ENCODE measurements at regions not wholly inside any gene's neighbourhood (a gene's known extent, or its start where the extent isn't known, plus 50 kb on each side); places are given as distances from the start of the nearest gene placed in this dataset.

DNA sequence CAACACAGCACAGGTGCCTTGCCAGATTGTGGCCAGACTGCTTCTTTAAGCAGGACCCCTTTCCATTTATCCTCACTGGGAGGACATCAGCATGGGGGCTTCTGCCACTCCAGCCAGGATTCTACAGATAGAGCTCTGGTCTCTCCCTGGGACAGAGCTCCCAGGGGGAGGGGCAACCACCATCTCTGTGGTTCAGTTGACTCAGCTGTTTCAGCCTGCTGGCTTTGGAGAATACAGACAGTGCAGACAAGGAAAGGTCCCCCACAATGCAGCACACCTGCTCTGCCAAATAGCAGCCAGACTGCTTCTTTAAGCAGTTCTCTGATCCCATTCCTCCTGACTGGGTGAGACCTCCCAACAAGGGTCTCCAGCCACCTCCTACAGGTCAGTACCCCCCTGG lies 132.8 kb downstream of the OR2K2 start:
- Histone ChIP-seq H3K4me1 (ENCODE audit: control insufficient read depth in 4 of 4, insufficient read depth in 4 of 4, low read length in 3 of 4) (no peaks in the 10 kb centered on the region), H3K27me3 (ENCODE audit: control insufficient read depth in 4 of 4, insufficient read depth in 4 of 4, low read length in 3 of 4) (peaks cover 0 to 6% (median 0%) of the 10 kb centered on the region in 4 donors), H3K36me3 (ENCODE audit: control insufficient read depth in 4 of 4, insufficient read depth in 3 of 4, low read depth in 1 of 4, low read length in 3 of 4) (no peaks in the 10 kb centered on the region), H3K27ac (ENCODE audit: low read depth in 1 of 2, low read length in 2 of 2) (no peak overlapping the region), H3K4me3 (ENCODE audit: low read depth in 1 of 3, low read length in 3 of 3) (no peak overlapping the region), H3K9ac (ENCODE audit: low read depth in 1 of 2, low read length in 2 of 2) (no peak overlapping the region), H3K9me3 (ENCODE audit: control insufficient read depth in 4 of 4, low read length in 3 of 4) (peaks cover 0 to 2% (median under 1%) of the 10 kb centered on the region in 4 donors)
- no peak for TF ChIP-seq TAF1 (conservative IDR thresholded peaks at IDR 0.05)
- TF ChIP-seq EGR1 (IDR thresholded peaks at IDR 0.05; ENCODE audit: low read depth in 2 of 2): no peak
- TF ChIP-seq SP1 (IDR thresholded peaks at IDR 0.05): no peak
- TF ChIP-seq HNF4G (IDR thresholded peaks at IDR 0.05): no peak
- no peak for TF ChIP-seq RXRA (IDR thresholded peaks at IDR 0.05)
- no peak for TF ChIP-seq FOXA1 (IDR thresholded peaks at IDR 0.05)
- TF ChIP-seq NR2F2 (IDR thresholded peaks at IDR 0.05): no peak
- TF ChIP-seq, protein P1, sequence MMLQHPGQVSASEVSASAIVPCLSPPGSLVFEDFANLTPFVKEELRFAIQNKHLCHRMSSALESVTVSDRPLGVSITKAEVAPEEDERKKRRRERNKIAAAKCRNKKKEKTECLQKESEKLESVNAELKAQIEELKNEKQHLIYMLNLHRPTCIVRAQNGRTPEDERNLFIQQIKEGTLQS (IDR thresholded peaks at IDR 0.05): no peak
- TF ChIP-seq HNF4A (conservative IDR thresholded peaks at IDR 0.05): no peak
- TF ChIP-seq JUND (IDR thresholded peaks at IDR 0.05): no peak
- no peak for TF ChIP-seq RAD21 (IDR thresholded peaks at IDR 0.05)
- TF ChIP-seq, protein P2, sequence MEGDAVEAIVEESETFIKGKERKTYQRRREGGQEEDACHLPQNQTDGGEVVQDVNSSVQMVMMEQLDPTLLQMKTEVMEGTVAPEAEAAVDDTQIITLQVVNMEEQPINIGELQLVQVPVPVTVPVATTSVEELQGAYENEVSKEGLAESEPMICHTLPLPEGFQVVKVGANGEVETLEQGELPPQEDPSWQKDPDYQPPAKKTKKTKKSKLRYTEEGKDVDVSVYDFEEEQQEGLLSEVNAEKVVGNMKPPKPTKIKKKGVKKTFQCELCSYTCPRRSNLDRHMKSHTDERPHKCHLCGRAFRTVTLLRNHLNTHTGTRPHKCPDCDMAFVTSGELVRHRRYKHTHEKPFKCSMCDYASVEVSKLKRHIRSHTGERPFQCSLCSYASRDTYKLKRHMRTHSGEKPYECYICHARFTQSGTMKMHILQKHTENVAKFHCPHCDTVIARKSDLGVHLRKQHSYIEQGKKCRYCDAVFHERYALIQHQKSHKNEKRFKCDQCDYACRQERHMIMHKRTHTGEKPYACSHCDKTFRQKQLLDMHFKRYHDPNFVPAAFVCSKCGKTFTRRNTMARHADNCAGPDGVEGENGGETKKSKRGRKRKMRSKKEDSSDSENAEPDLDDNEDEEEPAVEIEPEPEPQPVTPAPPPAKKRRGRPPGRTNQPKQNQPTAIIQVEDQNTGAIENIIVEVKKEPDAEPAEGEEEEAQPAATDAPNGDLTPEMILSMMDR (IDR thresholded peaks at IDR 0.05; ENCODE audit: low read depth, low read length, missing input control): no peak
- no peak for TF ChIP-seq GABPA (IDR thresholded peaks at IDR 0.05 in 1 of 2, conservative IDR thresholded peaks at IDR 0.05 in 1 of 2)
- TF ChIP-seq, protein P3, sequence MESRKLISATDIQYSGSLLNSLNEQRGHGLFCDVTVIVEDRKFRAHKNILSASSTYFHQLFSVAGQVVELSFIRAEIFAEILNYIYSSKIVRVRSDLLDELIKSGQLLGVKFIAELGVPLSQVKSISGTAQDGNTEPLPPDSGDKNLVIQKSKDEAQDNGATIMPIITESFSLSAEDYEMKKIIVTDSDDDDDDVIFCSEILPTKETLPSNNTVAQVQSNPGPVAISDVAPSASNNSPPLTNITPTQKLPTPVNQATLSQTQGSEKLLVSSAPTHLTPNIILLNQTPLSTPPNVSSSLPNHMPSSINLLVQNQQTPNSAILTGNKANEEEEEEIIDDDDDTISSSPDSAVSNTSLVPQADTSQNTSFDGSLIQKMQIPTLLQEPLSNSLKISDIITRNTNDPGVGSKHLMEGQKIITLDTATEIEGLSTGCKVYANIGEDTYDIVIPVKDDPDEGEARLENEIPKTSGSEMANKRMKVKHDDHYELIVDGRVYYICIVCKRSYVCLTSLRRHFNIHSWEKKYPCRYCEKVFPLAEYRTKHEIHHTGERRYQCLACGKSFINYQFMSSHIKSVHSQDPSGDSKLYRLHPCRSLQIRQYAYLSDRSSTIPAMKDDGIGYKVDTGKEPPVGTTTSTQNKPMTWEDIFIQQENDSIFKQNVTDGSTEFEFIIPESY (IDR thresholded peaks at IDR 0.05): no peak
- TF ChIP-seq, protein P4, sequence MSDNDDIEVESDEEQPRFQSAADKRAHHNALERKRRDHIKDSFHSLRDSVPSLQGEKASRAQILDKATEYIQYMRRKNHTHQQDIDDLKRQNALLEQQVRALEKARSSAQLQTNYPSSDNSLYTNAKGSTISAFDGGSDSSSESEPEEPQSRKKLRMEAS (IDR thresholded peaks at IDR 0.05): no peak
- TF ChIP-seq, protein P5, sequence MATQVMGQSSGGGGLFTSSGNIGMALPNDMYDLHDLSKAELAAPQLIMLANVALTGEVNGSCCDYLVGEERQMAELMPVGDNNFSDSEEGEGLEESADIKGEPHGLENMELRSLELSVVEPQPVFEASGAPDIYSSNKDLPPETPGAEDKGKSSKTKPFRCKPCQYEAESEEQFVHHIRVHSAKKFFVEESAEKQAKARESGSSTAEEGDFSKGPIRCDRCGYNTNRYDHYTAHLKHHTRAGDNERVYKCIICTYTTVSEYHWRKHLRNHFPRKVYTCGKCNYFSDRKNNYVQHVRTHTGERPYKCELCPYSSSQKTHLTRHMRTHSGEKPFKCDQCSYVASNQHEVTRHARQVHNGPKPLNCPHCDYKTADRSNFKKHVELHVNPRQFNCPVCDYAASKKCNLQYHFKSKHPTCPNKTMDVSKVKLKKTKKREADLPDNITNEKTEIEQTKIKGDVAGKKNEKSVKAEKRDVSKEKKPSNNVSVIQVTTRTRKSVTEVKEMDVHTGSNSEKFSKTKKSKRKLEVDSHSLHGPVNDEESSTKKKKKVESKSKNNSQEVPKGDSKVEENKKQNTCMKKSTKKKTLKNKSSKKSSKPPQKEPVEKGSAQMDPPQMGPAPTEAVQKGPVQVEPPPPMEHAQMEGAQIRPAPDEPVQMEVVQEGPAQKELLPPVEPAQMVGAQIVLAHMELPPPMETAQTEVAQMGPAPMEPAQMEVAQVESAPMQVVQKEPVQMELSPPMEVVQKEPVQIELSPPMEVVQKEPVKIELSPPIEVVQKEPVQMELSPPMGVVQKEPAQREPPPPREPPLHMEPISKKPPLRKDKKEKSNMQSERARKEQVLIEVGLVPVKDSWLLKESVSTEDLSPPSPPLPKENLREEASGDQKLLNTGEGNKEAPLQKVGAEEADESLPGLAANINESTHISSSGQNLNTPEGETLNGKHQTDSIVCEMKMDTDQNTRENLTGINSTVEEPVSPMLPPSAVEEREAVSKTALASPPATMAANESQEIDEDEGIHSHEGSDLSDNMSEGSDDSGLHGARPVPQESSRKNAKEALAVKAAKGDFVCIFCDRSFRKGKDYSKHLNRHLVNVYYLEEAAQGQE (IDR thresholded peaks at IDR 0.05): no peak
- no peak for TF ChIP-seq FOXA2 (IDR thresholded peaks at IDR 0.05)
- TF ChIP-seq YY1 (IDR thresholded peaks at IDR 0.05): no peak
- DNase-seq (ENCODE audit: low spot score): no peak

Measured in liver (tissue), 7 donors.